Keratinocyte (primary cell): ENCODE measurements at regions not wholly inside any gene's neighbourhood (a gene's known extent, or its start where the extent isn't known, plus 50 kb on each side); places are given as distances from the start of the nearest gene placed in this dataset.

Source experiments
- DNase-seq: peaks from one replicate; pipeline ENCODE4 v3.0.0-alpha.2; 2011; ENCODE audit warnings: low read depth, missing footprints, low spot score
- FAIRE-seq: peaks from 2 replicates; lab custom pipeline; 2011; peaks lifted over from hg19 to GRCh38; lab: Jason Lieb, UNC
- H2AFZ ChIP-seq: 2 replicates; pipeline ENCODE4 v1.6.0; 2012; ENCODE audit warnings: low read length, control low read depth, inconsistent platforms; ENCODE audit not compliant: control insufficient read depth
- H3K27ac ChIP-seq: 2 replicates; pipeline ENCODE4 v1.5.1; 2011; ENCODE audit warnings: low read length; ENCODE audit not compliant: control insufficient read depth, insufficient read depth
- H3K27me3 ChIP-seq: 3 replicates; pipeline ENCODE4 v1.6.0; 2011; ENCODE audit warnings: low read length; ENCODE audit not compliant: control insufficient read depth, insufficient read depth; ENCODE audit errors: extremely low read depth
- H3K36me3 ChIP-seq, 2 experiments: 2 replicates in 1 of 2; 3 replicates in 1 of 2; pipeline ENCODE4 v1.5.1; 2011; ENCODE audit warnings: low read length in 2 of 2, mild to moderate bottlenecking in 1 of 2; ENCODE audit not compliant: control insufficient read depth in 2 of 2, insufficient read depth in 2 of 2; ENCODE audit errors: extremely low read depth in 1 of 2
- H3K4me1 ChIP-seq: 3 replicates; pipeline ENCODE4 v1.5.1; 2011; ENCODE audit warnings: low read length; ENCODE audit not compliant: control insufficient read depth, insufficient read depth; ENCODE audit errors: extremely low read depth
- H3K4me2 ChIP-seq: 3 replicates; pipeline ENCODE4 v1.6.0; 2011; ENCODE audit warnings: low read depth, low read length; ENCODE audit not compliant: control insufficient read depth, insufficient read depth; ENCODE audit errors: extremely low read depth
- H3K4me3 ChIP-seq, 3 experiments: fragments of 200-600 bp in 1 of 3; sonication (generic) in 1 of 3; 2 replicates in 2 of 3; 3 replicates in 1 of 3; pipeline ENCODE4 v1.5.1; 2011 to 2016; ENCODE audit warnings: low read length in 3 of 3, mild to moderate bottlenecking in 3 of 3, control low read depth in 2 of 3, inconsistent platforms in 1 of 3, low read depth in 1 of 3, mixed read lengths in 1 of 3, mixed run types in 1 of 3, moderate library complexity in 1 of 3; ENCODE audit not compliant: control insufficient read depth in 2 of 3, insufficient read depth in 2 of 3; ENCODE audit errors: extremely low read depth in 1 of 3
- H3K79me2 ChIP-seq: 2 replicates; pipeline ENCODE4 v1.6.0; 2012; ENCODE audit warnings: low read length; ENCODE audit not compliant: control insufficient read depth, insufficient read depth
- H3K9ac ChIP-seq: 3 replicates; pipeline ENCODE4 v1.6.0; 2011; ENCODE audit warnings: low read length; ENCODE audit not compliant: control insufficient read depth, insufficient read depth; ENCODE audit errors: extremely low read depth
- H3K9me1 ChIP-seq: 3 replicates; pipeline ENCODE4 v1.6.0; 2011; ENCODE audit warnings: low read length; ENCODE audit not compliant: control insufficient read depth, insufficient read depth; ENCODE audit errors: extremely low read depth
- H3K9me3 ChIP-seq: 2 replicates; pipeline ENCODE4 v1.5.1; 2012; ENCODE audit warnings: low read depth, low read length; ENCODE audit not compliant: control insufficient read depth
- H4K20me1 ChIP-seq: 3 replicates; pipeline ENCODE4 v1.6.0; 2011; ENCODE audit warnings: low read length; ENCODE audit not compliant: control insufficient read depth, insufficient read depth; ENCODE audit errors: extremely low read depth
- EZH2 ChIP-seq: IDR thresholded peaks from one replicate; pipeline ENCODE4 v1.6.1; 2012; ENCODE audit warnings: inconsistent platforms, mild to moderate bottlenecking, low read length, moderate library complexity
- dilution Hi-C: fragments of 300-500 bp; cut with MboI; formaldehyde crosslinking; loops from one replicate; pipeline ENCODE4 v1.7.0; 2020; ENCODE audit warnings: low sequenced_read_pairs; ENCODE audit not compliant: extremely low pct_ligation_motif_present
- TF ChIP-seq, protein P1 (sequence below), 3 experiments: IDR thresholded peaks in 1 of 3; conservative IDR thresholded peaks in 1 of 3; optimal IDR thresholded peaks in 1 of 3; 2 replicates in 2 of 3; 3 replicates in 1 of 3; pipeline versions ENCODE3 to v1.5.1; 2011; ENCODE audit warnings: low read length in 3 of 3, mild to moderate bottlenecking in 3 of 3, moderate library complexity in 2 of 3, control low read depth in 1 of 3, inconsistent platforms in 1 of 3; ENCODE audit not compliant: insufficient read depth in 2 of 3; ENCODE audit errors: extremely low read depth in 1 of 3

DNA sequence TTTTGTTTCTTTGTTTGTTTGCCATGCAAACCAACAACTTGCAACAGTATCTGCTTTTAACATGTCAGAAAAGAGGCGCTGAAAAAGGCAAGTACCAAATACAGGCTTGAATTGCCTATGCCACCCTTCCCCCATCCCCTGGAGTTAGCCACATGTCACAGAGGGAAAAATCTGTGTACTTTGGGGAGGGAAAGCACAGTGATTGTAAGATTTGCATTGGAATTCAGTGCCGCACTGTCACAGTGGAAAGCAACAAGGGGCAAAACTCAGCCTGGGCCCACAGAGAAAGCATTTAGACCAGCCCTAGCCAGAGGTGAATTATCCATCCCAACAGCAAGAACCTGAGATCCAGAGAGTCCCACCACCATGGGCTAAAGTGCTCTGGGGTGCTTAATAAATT lies 52.4 kb upstream of the ACADM start:
- DNase-seq = no peak
- H3K27me3 ChIP-seq = no peaks in the 10 kb centered on the region
- FAIRE-seq = no peak
- H3K79me2 ChIP-seq = no peaks in the 10 kb centered on the region
- no peak overlapping the region for H3K27ac ChIP-seq
- no peaks in the 10 kb centered on the region for H4K20me1 ChIP-seq
- H2AFZ ChIP-seq = no peak overlapping the region
- peaks cover 12% of the 10 kb centered on the region for H3K4me1 ChIP-seq
- no peak overlapping the region for H3K9ac ChIP-seq
- H3K4me3 ChIP-seq = no peak overlapping the region
- TF ChIP-seq, protein P1, sequence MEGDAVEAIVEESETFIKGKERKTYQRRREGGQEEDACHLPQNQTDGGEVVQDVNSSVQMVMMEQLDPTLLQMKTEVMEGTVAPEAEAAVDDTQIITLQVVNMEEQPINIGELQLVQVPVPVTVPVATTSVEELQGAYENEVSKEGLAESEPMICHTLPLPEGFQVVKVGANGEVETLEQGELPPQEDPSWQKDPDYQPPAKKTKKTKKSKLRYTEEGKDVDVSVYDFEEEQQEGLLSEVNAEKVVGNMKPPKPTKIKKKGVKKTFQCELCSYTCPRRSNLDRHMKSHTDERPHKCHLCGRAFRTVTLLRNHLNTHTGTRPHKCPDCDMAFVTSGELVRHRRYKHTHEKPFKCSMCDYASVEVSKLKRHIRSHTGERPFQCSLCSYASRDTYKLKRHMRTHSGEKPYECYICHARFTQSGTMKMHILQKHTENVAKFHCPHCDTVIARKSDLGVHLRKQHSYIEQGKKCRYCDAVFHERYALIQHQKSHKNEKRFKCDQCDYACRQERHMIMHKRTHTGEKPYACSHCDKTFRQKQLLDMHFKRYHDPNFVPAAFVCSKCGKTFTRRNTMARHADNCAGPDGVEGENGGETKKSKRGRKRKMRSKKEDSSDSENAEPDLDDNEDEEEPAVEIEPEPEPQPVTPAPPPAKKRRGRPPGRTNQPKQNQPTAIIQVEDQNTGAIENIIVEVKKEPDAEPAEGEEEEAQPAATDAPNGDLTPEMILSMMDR (optimal IDR thresholded peaks at IDR 0.05 in 1 of 3, IDR thresholded peaks at IDR 0.05 in 1 of 3, conservative IDR thresholded peaks at IDR 0.05 in 1 of 3; ENCODE audit: extremely low read depth in 1 of 3, insufficient read depth in 2 of 3, low read length in 3 of 3) = no peak
- TF ChIP-seq EZH2 = no peak
- no peak overlapping the region for H3K4me2 ChIP-seq
- H3K36me3 ChIP-seq = no peaks in the 10 kb centered on the region
- no peaks in the 10 kb centered on the region for H3K9me1 ChIP-seq
- dilution Hi-C loops = no loop called here
- H3K9me3 ChIP-seq = no peaks in the 10 kb centered on the region

- Histone ChIP-seq H3K4me1 (peaks cover 12% of the 10 kb centered on the region), H3K9ac (no peak overlapping the region), H3K4me2 (peak overlapping the region; percentile 46), H3K27ac (peak overlapping the region; percentile 36), H3K9me1 (no peaks in the 10 kb centered on the region), H3K27me3 (no peaks in the 10 kb centered on the region), H2AFZ (peak overlapping the region; percentile 77), H4K20me1 (no peaks in the 10 kb centered on the region), H3K79me2 (no peaks in the 10 kb centered on the region), H3K9me3 (no peaks in the 10 kb centered on the region), H3K36me3 (no peaks in the 10 kb centered on the region), H3K4me3 (no peak overlapping the region)
- dilution Hi-C loops = no loop called here
- DNase-seq (peak; percentile 71), FAIRE-seq (peak; percentile 93)
- no peak for TF ChIP-seq EZH2
- TF ChIP-seq, protein P1 (optimal IDR thresholded peaks at IDR 0.05 in 1 of 3, IDR thresholded peaks at IDR 0.05 in 1 of 3, conservative IDR thresholded peaks at IDR 0.05 in 1 of 3; ENCODE audit: extremely low read depth in 1 of 3, insufficient read depth in 2 of 3, low read length in 3 of 3) = no peak
Observed at GRCh38 chr1:75672528-75673393, 51.7 kb upstream of the ACADM start.
